Ishikawa (cell line): ENCODE measurements at regions not wholly inside any gene's neighbourhood (a gene's known extent, or its start where the extent isn't known, plus 50 kb on each side); places are given as distances from the start of the nearest gene placed in this dataset.

Experiments used
- CEBPB ChIP-seq: IDR thresholded peaks from 2 replicates; pipeline ENCODE4 v1.6.1; 2012
- CREB1 ChIP-seq: IDR thresholded peaks from 2 replicates; pipeline ENCODE4 v1.6.1; 2012; ENCODE audit warnings: low read depth
- EGR1 ChIP-seq: IDR thresholded peaks from 2 replicates; pipeline ENCODE4 v1.6.1; 2012
- EP300 ChIP-seq: IDR thresholded peaks from 2 replicates; pipeline ENCODE4 v1.6.1; 2012; ENCODE audit warnings: borderline replicate concordance
- FOXM1 ChIP-seq: IDR thresholded peaks from 2 replicates; pipeline ENCODE4 v1.6.1; 2012; ENCODE audit warnings: low read depth, borderline replicate concordance
- MAX ChIP-seq: IDR thresholded peaks from 2 replicates; pipeline ENCODE4 v1.6.1; 2012
- NFIC ChIP-seq: IDR thresholded peaks from 2 replicates; pipeline ENCODE4 v1.6.1; 2012
- RAD21 ChIP-seq: IDR thresholded peaks from 2 replicates; pipeline ENCODE4 v1.6.1; 2012; ENCODE audit warnings: low read depth
- REST ChIP-seq: IDR thresholded peaks from 2 replicates; pipeline ENCODE4 v1.6.1; 2012; ENCODE audit warnings: low read depth, mild to moderate bottlenecking
- TAF1 ChIP-seq: IDR thresholded peaks from 2 replicates; pipeline ENCODE4 v1.6.1; 2012; ENCODE audit warnings: low read depth, mild to moderate bottlenecking
- TCF12 ChIP-seq: IDR thresholded peaks from 2 replicates; pipeline ENCODE4 v1.6.1; 2012; ENCODE audit warnings: low read depth
- TEAD4 ChIP-seq: IDR thresholded peaks from 2 replicates; pipeline ENCODE4 v1.6.1; 2012
- USF1 ChIP-seq: IDR thresholded peaks from 2 replicates; pipeline ENCODE4 v1.6.1; 2012
- YY1 ChIP-seq: IDR thresholded peaks from 2 replicates; pipeline ENCODE4 v1.6.1; 2012; ENCODE audit warnings: low read depth
- ZBTB7A ChIP-seq: IDR thresholded peaks from 2 replicates; pipeline ENCODE4 v1.6.1; 2012; ENCODE audit warnings: low read depth

DNA sequence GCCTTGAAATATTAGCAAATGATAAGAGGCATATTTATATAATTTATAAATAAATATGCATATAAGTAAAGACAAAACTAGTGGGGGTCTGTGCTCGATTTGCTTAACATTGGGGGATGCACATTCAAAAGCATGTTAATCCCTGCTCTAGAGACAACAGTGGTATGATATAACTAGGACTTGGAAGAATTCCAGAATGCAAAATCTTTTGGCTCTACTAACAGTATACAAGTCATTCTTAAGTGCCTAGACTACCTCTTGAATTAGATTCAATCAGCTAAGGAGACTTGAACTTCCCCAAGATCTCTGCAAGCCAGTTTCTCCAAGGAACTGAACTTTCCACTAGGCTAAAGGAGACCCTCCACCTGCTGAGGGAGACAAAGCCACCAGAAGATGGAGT, 282.7 kb upstream of the RORA start:
- TF ChIP-seq CEBPB = no peak
- TF ChIP-seq TEAD4 = no peak
- TF ChIP-seq CREB1 = no peak
- TF ChIP-seq TAF1 = no peak
- no peak for TF ChIP-seq EP300
- no peak for TF ChIP-seq USF1
- TF ChIP-seq NFIC = no peak
- TF ChIP-seq YY1 = no peak
- no peak for TF ChIP-seq TCF12
- TF ChIP-seq MAX = no peak
- no peak for TF ChIP-seq FOXM1
- TF ChIP-seq RAD21 = no peak
- TF ChIP-seq EGR1 = no peak
- TF ChIP-seq ZBTB7A = no peak
- TF ChIP-seq REST = no peak

- TF ChIP-seq REST = no peak
- TF ChIP-seq EGR1 = no peak
- TF ChIP-seq NFIC = no peak
- TF ChIP-seq FOXM1 = no peak
Measured at GRCh38 chr15:61511089-61511488, 282.0 kb upstream of the RORA start.

GRCh38 chr15:61509327-61509840, 280.3 kb upstream of the RORA start:
- TF ChIP-seq CREB1 (no peak), FOXM1 (no peak), NFIC (no peak), YY1 (no peak), USF1 (no peak), ZBTB7A (no peak), EP300 (no peak), EGR1 (no peak), REST (no peak), RAD21 (no peak), MAX (no peak), CEBPB (no peak), TEAD4 (no peak), TAF1 (no peak), TCF12 (no peak)

DNA sequence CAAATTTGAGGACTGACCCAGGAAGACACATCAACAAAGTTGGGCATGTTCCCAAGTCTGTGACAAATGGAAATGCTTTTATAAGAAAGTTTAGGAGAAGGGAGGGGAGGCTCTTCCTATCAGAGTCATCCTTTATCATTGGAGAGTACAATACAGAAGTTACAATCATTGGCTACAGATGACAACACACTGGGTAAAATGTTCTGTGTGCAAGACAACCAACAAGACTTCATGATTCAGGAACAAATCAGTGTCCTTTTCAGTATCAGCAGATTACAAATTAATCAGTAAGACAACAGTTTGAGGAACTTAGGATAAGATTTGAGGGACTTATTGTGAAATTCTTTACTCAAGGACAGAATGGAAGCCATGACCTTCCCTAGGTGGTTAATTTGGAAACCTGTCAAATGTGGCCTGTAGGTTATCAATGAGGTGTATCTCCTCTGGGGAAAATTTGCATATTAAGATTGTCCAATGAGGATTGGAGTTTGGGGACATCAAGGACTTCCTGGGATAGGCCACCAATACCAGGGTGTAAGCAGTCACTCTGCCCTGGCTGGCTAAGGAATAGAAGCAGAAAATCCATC, 274.4 kb upstream of the RORA start:
- TF ChIP-seq RAD21 (no peak), CREB1 (no peak), CEBPB (no peak), USF1 (no peak), REST (no peak), YY1 (no peak), TEAD4 (no peak), EGR1 (no peak), ZBTB7A (no peak), NFIC (no peak), FOXM1 (no peak), TAF1 (no peak), EP300 (no peak), MAX (no peak)
